H1 (cell line): ENCODE measurements at regions not wholly inside any gene's neighbourhood (a gene's known extent, or its start where the extent isn't known, plus 50 kb on each side); places are given as distances from the start of the nearest gene placed in this dataset.

Experiments used
- CTCF ChIA-PET: fragments of 300-600 bp; sonication (Branson Sonifier 250); formaldehyde crosslinking; loops from one replicate; lab custom pipeline; 2021; ENCODE audit not compliant: partially characterized antibody; lab: Charles Lee
- POLR2A ChIA-PET: fragments of 300-600 bp; sonication (Branson Sonifier 250); formaldehyde crosslinking; loops from one replicate; lab custom pipeline; 2021; ENCODE audit warnings: inconsistent platforms; ENCODE audit not compliant: partially characterized antibody; lab: Charles Lee
- DNase-seq, 2 experiments: peaks; one replicate each; pipeline versions ENCODE4 v3.0.0 to v3.0.0-alpha.2; 2010 to 2022; ENCODE audit warnings: low spot score in 2 of 2, low read depth in 1 of 2, mixed read lengths in 1 of 2
- FAIRE-seq: peaks from 2 replicates; lab custom pipeline; 2011; peaks lifted over from hg19 to GRCh38; lab: Jason Lieb, UNC
- H2AFZ ChIP-seq: 2 replicates; pipeline ENCODE4 v1.8.1; 2012; ENCODE audit warnings: low read length, inconsistent platforms
- H2AK5ac ChIP-seq: 2 replicates; pipeline ENCODE4 v1.6.1; 2013; ENCODE audit warnings: low read depth, low read length
- H2BK120ac ChIP-seq: replicated peaks from 2 replicates; pipeline ENCODE3; 2013; ENCODE audit warnings: low read depth, low read length, inconsistent platforms
- H2BK12ac ChIP-seq: 2 replicates; pipeline ENCODE4 v1.6.1; 2013; ENCODE audit warnings: low read depth, low read length
- H2BK15ac ChIP-seq: 2 replicates; pipeline ENCODE4 v1.6.1; 2013; ENCODE audit warnings: low read length
- H2BK20ac ChIP-seq: 2 replicates; pipeline ENCODE4 v1.6.1; 2013; ENCODE audit warnings: low read length
- H2BK5ac ChIP-seq: 2 replicates; pipeline ENCODE4 v1.6.1; 2013; ENCODE audit warnings: low read depth, low read length
- H3K14ac ChIP-seq: 2 replicates; pipeline ENCODE4 v1.6.1; 2013; ENCODE audit warnings: inconsistent platforms; ENCODE audit not compliant: insufficient read length
- H3K18ac ChIP-seq: 2 replicates; pipeline ENCODE4 v1.6.1; 2013; ENCODE audit warnings: low read length; ENCODE audit errors: extremely low read depth
- H3K23ac ChIP-seq: 2 replicates; pipeline ENCODE4 v1.6.1; 2013; ENCODE audit warnings: inconsistent platforms; ENCODE audit not compliant: insufficient read length
- H3K23me2 ChIP-seq: 2 replicates; pipeline ENCODE4 v1.6.1; 2013; ENCODE audit warnings: low read depth, low read length
- H3K27ac ChIP-seq: 2 replicates; pipeline ENCODE4 v1.6.1; 2011; ENCODE audit warnings: low read depth, low read length, inconsistent platforms
- H3K27me3 ChIP-seq, 4 experiments: replicated peaks in 1 of 4; 1 replicate in 1 of 4; 2 replicates in 3 of 4; pipeline versions ENCODE4 v1.6.1 to v1.8.1; 2011 to 2013; ENCODE audit warnings: low read length in 3 of 4, mild to moderate bottlenecking in 3 of 4, inconsistent platforms in 2 of 4, mixed read lengths in 2 of 4, moderate library complexity in 1 of 4; ENCODE audit not compliant: control insufficient read depth in 3 of 4, insufficient read depth in 3 of 4; ENCODE audit errors: extremely low read depth in 1 of 4
- H3K36me3 ChIP-seq, 4 experiments: 2 replicates each; pipeline versions ENCODE4 v1.6.1 to v1.8.1; 2011 to 2013; ENCODE audit warnings: mild to moderate bottlenecking in 4 of 4, low read length in 3 of 4, moderate library complexity in 2 of 4, control low read depth in 1 of 4, inconsistent platforms in 1 of 4; ENCODE audit not compliant: insufficient read depth in 4 of 4, control insufficient read depth in 2 of 4
- H3K4ac ChIP-seq: replicated peaks from 2 replicates; pipeline ENCODE3; 2013; ENCODE audit warnings: low read length, low read depth, mixed read lengths, inconsistent platforms; ENCODE audit not compliant: insufficient read length
- H3K4me1 ChIP-seq, 4 experiments: replicated peaks in 1 of 4; 1 replicate in 1 of 4; 2 replicates in 3 of 4; pipeline versions ENCODE4 v1.6.1 to v1.8.1; 2011 to 2013; ENCODE audit warnings: low read length in 3 of 4, inconsistent platforms in 2 of 4, mixed read lengths in 1 of 4; ENCODE audit not compliant: insufficient read depth in 4 of 4, control insufficient read depth in 3 of 4
- H3K4me2 ChIP-seq, 2 experiments: 2 replicates each; pipeline versions ENCODE4 v1.6.1 to v1.8.1; 2011 to 2013; ENCODE audit warnings: low read depth in 2 of 2, low read length in 2 of 2, control low read depth in 1 of 2, inconsistent platforms in 1 of 2, mild to moderate bottlenecking in 1 of 2; ENCODE audit not compliant: insufficient read depth in 1 of 2
- H3K4me3 ChIP-seq, 4 experiments: fragments of 200-600, 300-600 bp in 1 of 4; sonication (generic), shearing (Covaris generic), sonication (Bioruptor Twin) in 1 of 4; 2 replicates each; pipeline versions ENCODE4 v1.5.1 to v1.8.1; 2011 to 2016; ENCODE audit warnings: low read length in 4 of 4, low read depth in 3 of 4, control low read depth in 2 of 4, inconsistent platforms in 2 of 4, mild to moderate bottlenecking in 2 of 4, mixed read lengths in 1 of 4, moderate library complexity in 1 of 4; ENCODE audit not compliant: insufficient read depth in 2 of 4; ENCODE audit errors: extremely low read depth in 1 of 4
- H3K56ac ChIP-seq: replicated peaks from 2 replicates; pipeline ENCODE3; 2013; ENCODE audit warnings: low read depth, mild to moderate bottlenecking, mixed read lengths, low read length, inconsistent platforms; ENCODE audit not compliant: insufficient read length
- H3K79me1 ChIP-seq: 2 replicates; pipeline ENCODE4 v1.6.1; 2013; ENCODE audit warnings: low read depth, low read length, control low read depth
- H3K79me2 ChIP-seq, 2 experiments: 2 replicates each; pipeline versions ENCODE4 v1.6.1 to v1.8.1; 2012 to 2013; ENCODE audit warnings: low read length in 2 of 2, mild to moderate bottlenecking in 2 of 2, inconsistent platforms in 1 of 2; ENCODE audit not compliant: insufficient read depth in 2 of 2, control insufficient read depth in 1 of 2
- H3K9ac ChIP-seq, 4 experiments: replicated peaks in 1 of 4; 1 replicate in 1 of 4; 2 replicates in 3 of 4; pipeline versions ENCODE4 v1.6.1 to v1.8.1; 2011 to 2013; ENCODE audit warnings: low read depth in 3 of 4, low read length in 3 of 4, control low read depth in 2 of 4, mild to moderate bottlenecking in 2 of 4, moderate library complexity in 2 of 4, inconsistent platforms in 1 of 4; ENCODE audit errors: extremely low read depth in 1 of 4
- H3K9me3 ChIP-seq, 2 experiments: 2 replicates each; pipeline versions ENCODE4 v1.6.1 to v1.8.1; 2012 to 2013; ENCODE audit warnings: mild to moderate bottlenecking in 2 of 2, moderate library complexity in 2 of 2, control low read depth in 1 of 2, inconsistent platforms in 1 of 2, low read depth in 1 of 2, low read length in 1 of 2, mixed read lengths in 1 of 2; ENCODE audit not compliant: insufficient read depth in 2 of 2
- H4K20me1 ChIP-seq, 2 experiments: replicated peaks in 1 of 2; 2 replicates each; pipeline versions ENCODE3 to v1.8.1; 2011 to 2013; ENCODE audit warnings: inconsistent platforms in 2 of 2, low read length in 2 of 2, mild to moderate bottlenecking in 1 of 2; ENCODE audit not compliant: insufficient read depth in 2 of 2, control insufficient read depth in 1 of 2
- H4K5ac ChIP-seq: 2 replicates; pipeline ENCODE4 v1.6.1; 2013; ENCODE audit warnings: low read length, low read depth, mixed read lengths, inconsistent platforms; ENCODE audit not compliant: insufficient read length
- H4K8ac ChIP-seq: 2 replicates; pipeline ENCODE4 v1.8.0; 2013; ENCODE audit warnings: mild to moderate bottlenecking, moderate library complexity, low read length, inconsistent platforms; ENCODE audit not compliant: insufficient read depth; ENCODE audit errors: extremely low read depth
- H4K91ac ChIP-seq: replicated peaks from 2 replicates; pipeline ENCODE3; 2013; ENCODE audit warnings: low read length, mixed read lengths, inconsistent platforms; ENCODE audit not compliant: insufficient read length
- ASH2L ChIP-seq: fragments of 200-600, 300-600 bp; sonication (generic); IDR thresholded peaks from one replicate; pipeline ENCODE4 v1.7.1; 2017; ENCODE audit warnings: low read length
- CREB1 ChIP-seq: IDR thresholded peaks from 2 replicates; pipeline ENCODE4 v1.6.1; 2012; ENCODE audit warnings: inconsistent platforms
- CTBP2 ChIP-seq: IDR thresholded peaks from 2 replicates; pipeline ENCODE4 v1.7.0; 2011; ENCODE audit warnings: borderline replicate concordance, mild to moderate bottlenecking, moderate library complexity, mixed read lengths, low read length; ENCODE audit not compliant: insufficient read depth, insufficient read length
- KDM1A ChIP-seq: fragments of 200-600, 300-600 bp; sonication (generic); IDR thresholded peaks from 2 replicates; pipeline ENCODE4 v1.7.1; 2016; ENCODE audit warnings: mild to moderate bottlenecking, low read length, borderline replicate concordance
- KDM4A ChIP-seq: IDR thresholded peaks from one replicate; pipeline ENCODE4 v1.7.1; 2012; ENCODE audit warnings: low read depth, mild to moderate bottlenecking, moderate library complexity, low read length, inconsistent platforms; ENCODE audit not compliant: severe bottlenecking
- MAFK ChIP-seq: IDR thresholded peaks from 2 replicates; pipeline ENCODE4 v1.6.1; 2012; ENCODE audit warnings: low read depth, mild to moderate bottlenecking, improper control_type of control experiment, low read length
- NRF1 ChIP-seq: IDR thresholded peaks from 2 replicates; pipeline ENCODE4 v1.6.1; 2011; ENCODE audit warnings: mild to moderate bottlenecking, low read depth, low read length, improper control_type of control experiment
- RBBP5 ChIP-seq: IDR thresholded peaks from 2 replicates; pipeline ENCODE4 v1.7.1; 2012; ENCODE audit warnings: low read depth, mild to moderate bottlenecking, inconsistent platforms, low read length, moderate library complexity, borderline replicate concordance
- TCF12 ChIP-seq: IDR thresholded peaks from 2 replicates; pipeline ENCODE4 v1.6.1; 2011; ENCODE audit warnings: low read depth, mild to moderate bottlenecking, low read length
- ZNF274 ChIP-seq: IDR thresholded peaks from 2 replicates; pipeline ENCODE4 v1.7.0; 2012; ENCODE audit warnings: low read length, borderline replicate concordance; ENCODE audit errors: extremely low read depth
- WGBS, 2 experiments: shearing (Covaris generic) in 1 of 2; methylation state at CpG; one replicate each; pipeline versions ENCODE4 v1.1.6 to v1.1.7; 2013 to 2015; ENCODE audit warnings: low lambda C conversion rate in 2 of 2, mixed read lengths in 2 of 2, inconsistent platforms in 1 of 2, low coverage in 1 of 2, missing lambda C conversion rate in 1 of 2; ENCODE audit not compliant: insufficient replicate concordance in 2 of 2, insufficient coverage in 1 of 2, insufficient read length in 1 of 2; ENCODE audit errors: extremely low coverage in 1 of 2, missing lambda C conversion rate in 1 of 2; 5-methylcytosine and 5-hydroxymethylcytosine counted together

DNA sequence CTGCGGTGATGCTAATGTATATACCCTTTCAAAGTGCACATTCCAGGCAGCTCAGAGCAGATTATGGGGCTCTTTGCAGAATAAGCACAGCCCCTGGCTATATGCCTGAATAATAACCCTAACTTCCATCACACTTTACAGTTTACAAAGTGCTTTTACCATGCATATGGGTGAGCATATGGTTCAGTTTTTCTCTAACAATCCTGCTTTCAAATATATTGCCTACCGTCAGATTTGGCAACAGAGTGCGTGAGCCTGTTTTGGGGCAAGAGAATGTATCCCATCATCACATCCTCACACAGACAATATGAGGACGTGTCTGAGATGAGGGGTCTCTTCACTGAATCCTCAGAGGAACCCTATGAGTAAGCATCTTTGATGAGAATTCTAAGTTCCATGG lies 162.8 kb upstream of the VCX start:
- H3K56ac ChIP-seq, result no peak overlapping the region
- no peak overlapping the region for H3K4me3 ChIP-seq
- H2AFZ ChIP-seq, result no peak overlapping the region
- no peak overlapping the region for H2BK5ac ChIP-seq
- no peak overlapping the region for H3K4me2 ChIP-seq
- CTCF ChIA-PET, result no interaction called here
- DNase-seq, result no peak
- no peak overlapping the region for H4K5ac ChIP-seq
- no peaks in the 10 kb centered on the region for H3K9me3 ChIP-seq
- H2BK15ac ChIP-seq, result no peak overlapping the region
- POLR2A ChIA-PET, result no interaction called here
- no peaks in the 10 kb centered on the region for H3K36me3 ChIP-seq
- H3K9ac ChIP-seq, result no peak overlapping the region
- no peak overlapping the region for H4K8ac ChIP-seq
- H3K23me2 ChIP-seq, result no peaks in the 10 kb centered on the region
- no peak overlapping the region for H3K23ac ChIP-seq
- no peaks in the 10 kb centered on the region for H3K27me3 ChIP-seq
- no peak overlapping the region for H4K91ac ChIP-seq
- no peak overlapping the region for H3K18ac ChIP-seq
- H2BK120ac ChIP-seq, result no peak overlapping the region
- H3K4ac ChIP-seq, result no peak overlapping the region
- no peaks in the 10 kb centered on the region for H4K20me1 ChIP-seq
- no peak for FAIRE-seq
- H3K79me2 ChIP-seq, result no peaks in the 10 kb centered on the region
- H3K14ac ChIP-seq, result no peak overlapping the region
- H3K4me1 ChIP-seq, result no peaks in the 10 kb centered on the region
- H2AK5ac ChIP-seq, result no peak overlapping the region
- H3K79me1 ChIP-seq, result no peaks in the 10 kb centered on the region
- WGBS, 2 experiments, result 93% methylated on average over 3 of the region's 4 CpGs; no CpG with 5 or more reads in 1 of the 2 experiments
- no peak overlapping the region for H3K27ac ChIP-seq
- H2BK20ac ChIP-seq, result no peak overlapping the region
- H2BK12ac ChIP-seq, result no peak overlapping the region
- TF ChIP-seq ZNF274 (no peak), RBBP5 (no peak), MAFK (no peak), CREB1 (no peak), ASH2L (no peak), TCF12 (no peak), KDM4A (no peak), NRF1 (no peak), KDM1A (no peak), CTBP2 (no peak)
